SH-SY5Y (cell line): ENCODE measurements at regions not wholly inside any gene's neighbourhood (a gene's known extent, or its start where the extent isn't known, plus 50 kb on each side); places are given as distances from the start of the nearest gene placed in this dataset.

Source experiments
- GATA2 ChIP-seq: IDR thresholded peaks from 2 replicates; pipeline ENCODE4 v1.6.1; 2011; ENCODE audit warnings: mild to moderate bottlenecking, low read depth, low read length
- GATA3 ChIP-seq: IDR thresholded peaks from 2 replicates; pipeline ENCODE4 v1.6.1; 2011; ENCODE audit warnings: low read depth, mild to moderate bottlenecking, low read length, moderate library complexity

DNA sequence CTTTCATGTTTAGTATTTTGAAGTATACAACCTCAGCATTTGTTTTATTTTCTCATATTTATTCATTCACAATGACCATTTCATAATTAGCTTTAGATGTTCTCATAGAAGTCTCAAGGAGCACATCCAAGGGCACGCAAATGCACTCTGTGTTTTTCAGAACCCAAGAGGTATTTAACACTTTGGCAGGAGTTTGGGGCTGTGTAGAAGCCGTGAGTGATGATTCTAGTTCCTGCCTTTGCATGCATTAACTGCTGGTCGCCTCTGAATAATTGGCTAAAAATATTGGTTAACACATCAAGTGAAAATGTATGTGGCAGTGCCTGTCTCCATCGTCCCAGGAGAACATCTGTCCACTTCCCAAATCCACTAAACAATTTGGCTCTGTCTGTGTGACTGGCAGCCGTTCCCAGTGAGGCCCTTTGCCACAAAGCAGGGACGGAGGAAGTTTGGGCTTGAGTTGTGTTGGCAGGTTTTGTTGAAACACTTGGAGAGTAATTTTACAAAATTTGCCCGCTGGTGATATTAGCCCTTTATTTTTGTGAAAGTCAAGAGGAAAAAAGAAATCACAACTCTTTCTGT is 730.7 kb upstream of the SLIT2 start:
- TF ChIP-seq GATA2 (no peak), GATA3 (no peak)
